Sigmoid colon (tissue), 4 donors: ENCODE measurements at regions not wholly inside any gene's neighbourhood (a gene's known extent, or its start where the extent isn't known, plus 50 kb on each side); places are given as distances from the start of the nearest gene placed in this dataset.

Experiments used
- CTCF ChIP-seq, 4 experiments: fragments of 450-650 bp in 3 of 4; fragments of 200-600 bp in 1 of 4; IDR thresholded peaks; one replicate each; pipeline ENCODE4 v1.5.1; 2016 to 2019; ENCODE audit warnings: antibody characterized with exemption in 4 of 4, mild to moderate bottlenecking in 3 of 4, moderate library complexity in 2 of 4
- EP300 ChIP-seq, 4 donors: sonication (generic); formaldehyde crosslinking; IDR thresholded peaks; one replicate each; pipeline ENCODE4 v1.6.1; 2017; ENCODE audit warnings: antibody characterized with exemption in 4 of 4

GRCh38 chr2:5869936-5870335 lies 177.8 kb downstream of the SOX11 start:
- TF ChIP-seq EP300 (IDR thresholded peaks at IDR 0.05): no peak
- no peak for TF ChIP-seq CTCF (IDR thresholded peaks at IDR 0.05)
